Karpas-422 (cell line): ENCODE measurements at regions not wholly inside any gene's neighbourhood (a gene's known extent, or its start where the extent isn't known, plus 50 kb on each side); places are given as distances from the start of the nearest gene placed in this dataset.

ENCODE experiments used
- DNase-seq: peaks from one replicate; pipeline ENCODE4 v3.0.0-alpha.2; 2015
- H2AFZ ChIP-seq: fragments of 200-600 bp; sonication (generic); 2 replicates; pipeline ENCODE4 v1.6.1; 2014; ENCODE audit warnings: antibody characterized with exemption, low read length, mixed read lengths
- H3K27ac ChIP-seq: fragments of 200-600 bp; sonication (generic); 2 replicates; pipeline ENCODE4 v1.5.1; 2014; ENCODE audit warnings: mild to moderate bottlenecking, low read length, moderate library complexity
- H3K27me3 ChIP-seq: fragments of 200-600 bp; sonication (generic); 2 replicates; pipeline ENCODE4 v1.6.1; 2014; ENCODE audit warnings: low read length, mixed read lengths
- H3K36me3 ChIP-seq: fragments of 200-600 bp; sonication (generic); 2 replicates; pipeline ENCODE4 v1.6.1; 2014; ENCODE audit warnings: low read length, mixed read lengths; ENCODE audit not compliant: insufficient read depth
- H3K4me1 ChIP-seq: fragments of 200-600 bp; sonication (generic); 2 replicates; pipeline ENCODE4 v1.6.1; 2014; ENCODE audit warnings: mild to moderate bottlenecking, low read length, mixed read lengths
- H3K4me2 ChIP-seq: fragments of 200-600 bp; sonication (generic); 2 replicates; pipeline ENCODE4 v1.6.1; 2014; ENCODE audit warnings: low read length, low read depth, mild to moderate bottlenecking; ENCODE audit not compliant: poor library complexity, severe bottlenecking
- H3K4me3 ChIP-seq: fragments of 200-600 bp; sonication (generic); 2 replicates; pipeline ENCODE4 v1.5.1; 2014; ENCODE audit warnings: mild to moderate bottlenecking, antibody characterized with exemption, low read length, mixed read lengths
- H3K79me2 ChIP-seq: fragments of 200-600 bp; sonication (generic); 2 replicates; pipeline ENCODE4 v1.6.1; 2014; ENCODE audit warnings: mild to moderate bottlenecking, low read length, mixed read lengths
- H3K9ac ChIP-seq: fragments of 200-600 bp; sonication (generic); 2 replicates; pipeline ENCODE4 v1.6.0; 2014; ENCODE audit warnings: low read length
- H3K9me2 ChIP-seq: fragments of 200-600 bp; sonication (generic), shearing (Covaris generic); replicated peaks from 2 replicates; pipeline ENCODE4 v1.6.0; 2014; ENCODE audit warnings: mild to moderate bottlenecking, low read length, moderate library complexity; ENCODE audit not compliant: insufficient read depth
- H3K9me3 ChIP-seq: fragments of 300-700, 200-600 bp; sonication (generic); 2 replicates; pipeline ENCODE4 v1.6.1; 2014; ENCODE audit warnings: low read length, mixed read lengths
- H4K20me1 ChIP-seq: fragments of 200-600 bp; sonication (generic); 2 replicates; pipeline ENCODE4 v1.6.1; 2014; ENCODE audit warnings: mild to moderate bottlenecking, antibody characterized with exemption, low read length, low read depth; ENCODE audit not compliant: insufficient read depth

DNA sequence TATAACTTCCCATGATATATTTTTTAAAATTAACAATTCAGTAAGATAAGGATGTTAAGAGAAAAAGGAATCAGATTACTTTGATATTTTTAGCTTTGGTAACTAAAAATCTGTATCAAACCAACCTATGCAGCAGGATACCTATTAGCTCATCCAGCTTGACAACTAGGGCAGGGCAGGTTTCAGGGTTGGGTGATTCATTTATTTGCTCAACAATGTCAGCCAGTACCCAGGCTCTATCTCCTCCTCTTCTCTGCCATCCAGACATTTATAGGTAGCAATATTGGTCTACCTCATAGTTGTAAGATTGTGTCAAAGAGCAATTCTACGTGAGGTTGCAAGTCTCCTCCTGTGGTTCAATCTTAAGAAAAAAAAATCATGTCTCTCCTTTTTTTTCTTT, 421.9 kb downstream of the ANKRD50 start:
- Histone ChIP-seq H3K27me3 (no peaks in the 10 kb centered on the region), H3K36me3 (no peaks in the 10 kb centered on the region), H3K4me2 (no peak overlapping the region), H4K20me1 (no peaks in the 10 kb centered on the region), H3K4me1 (no peaks in the 10 kb centered on the region), H3K79me2 (no peaks in the 10 kb centered on the region), H3K4me3 (no peak overlapping the region), H3K27ac (no peak overlapping the region), H3K9me2 (no peaks in the 10 kb centered on the region), H3K9me3 (no peaks in the 10 kb centered on the region), H2AFZ (no peak overlapping the region), H3K9ac (no peak overlapping the region)
- no peak for DNase-seq

- Histone ChIP-seq H3K9me2 (peaks cover 5% of the 10 kb centered on the region; the same call in 1 of the 2 replicates), H3K4me2 (no peak overlapping the region), H3K79me2 (no peaks in the 10 kb centered on the region), H3K9me3 (peaks cover 3% of the 10 kb centered on the region; the same call in 1 of the 2 replicates), H4K20me1 (no peaks in the 10 kb centered on the region), H3K4me3 (no peak overlapping the region), H2AFZ (no peak overlapping the region), H3K27me3 (no peaks in the 10 kb centered on the region), H3K4me1 (no peaks in the 10 kb centered on the region), H3K36me3 (no peaks in the 10 kb centered on the region), H3K9ac (no peak overlapping the region), H3K27ac (no peak overlapping the region)
- no peak for DNase-seq
Measured at GRCh38 chr4:124295413-124295812, 417.1 kb downstream of the ANKRD50 start.

DNA sequence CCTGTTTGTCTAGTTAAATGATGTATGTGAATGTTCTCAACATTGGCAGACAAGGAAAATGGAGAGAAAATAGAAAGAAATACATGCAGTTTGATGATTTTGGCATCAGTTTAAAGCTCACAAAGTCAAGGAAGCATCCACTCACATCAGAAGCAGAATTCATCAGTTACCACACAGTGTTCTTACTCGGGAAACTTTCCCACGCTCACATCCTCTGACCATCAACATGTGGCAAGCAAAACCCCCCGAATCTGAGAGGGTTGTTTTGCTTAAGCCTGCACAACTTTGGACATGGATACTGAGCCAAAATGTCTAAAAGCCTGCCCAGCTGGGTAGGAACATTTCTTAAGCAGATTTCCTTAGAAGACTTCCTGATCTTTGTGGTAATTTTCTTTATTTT, 407.6 kb downstream of the ANKRD50 start:
- H3K4me2 ChIP-seq, result no peak overlapping the region
- H3K9ac ChIP-seq, result no peak overlapping the region
- H3K9me3 ChIP-seq, result no peaks in the 10 kb centered on the region
- H3K27ac ChIP-seq, result no peak overlapping the region
- no peaks in the 10 kb centered on the region for H3K36me3 ChIP-seq
- no peak overlapping the region for H2AFZ ChIP-seq
- no peaks in the 10 kb centered on the region for H3K27me3 ChIP-seq
- no peaks in the 10 kb centered on the region for H3K79me2 ChIP-seq
- no peak overlapping the region for H3K4me3 ChIP-seq
- DNase-seq, result no peak
- no peaks in the 10 kb centered on the region for H4K20me1 ChIP-seq
- no peaks in the 10 kb centered on the region for H3K4me1 ChIP-seq
- no peaks in the 10 kb centered on the region for H3K9me2 ChIP-seq

GRCh38 chr4:124306352-124306751, 406.2 kb downstream of the ANKRD50 start:
- Histone ChIP-seq H3K27me3 (no peaks in the 10 kb centered on the region), H3K36me3 (no peaks in the 10 kb centered on the region), H3K4me3 (no peak overlapping the region), H3K4me1 (no peaks in the 10 kb centered on the region), H2AFZ (no peak overlapping the region), H3K4me2 (no peak overlapping the region), H3K9me2 (no peaks in the 10 kb centered on the region), H4K20me1 (no peaks in the 10 kb centered on the region), H3K9me3 (no peaks in the 10 kb centered on the region; the same call in 1 of the 2 replicates), H3K27ac (no peak overlapping the region), H3K79me2 (no peaks in the 10 kb centered on the region), H3K9ac (no peak overlapping the region)
- no peak for DNase-seq

- Histone ChIP-seq H4K20me1 (no peaks in the 10 kb centered on the region), H3K9me2 (no peaks in the 10 kb centered on the region), H2AFZ (no peak overlapping the region), H3K27me3 (no peaks in the 10 kb centered on the region), H3K9ac (no peak overlapping the region), H3K4me3 (no peak overlapping the region), H3K27ac (no peak overlapping the region), H3K4me1 (no peaks in the 10 kb centered on the region), H3K79me2 (no peaks in the 10 kb centered on the region), H3K36me3 (no peaks in the 10 kb centered on the region), H3K4me2 (no peak overlapping the region), H3K9me3 (no peaks in the 10 kb centered on the region; the same call in 1 of the 2 replicates)
- no peak for DNase-seq
Measured at GRCh38 chr4:124307143-124307542, 405.4 kb downstream of the ANKRD50 start.

- no peaks in the 10 kb centered on the region for H3K79me2 ChIP-seq
- no peaks in the 10 kb centered on the region for H3K9me3 ChIP-seq
- no peak for DNase-seq
- no peak overlapping the region for H2AFZ ChIP-seq
- no peaks in the 10 kb centered on the region for H3K4me1 ChIP-seq
- H3K4me2 ChIP-seq, result no peak overlapping the region
- H3K4me3 ChIP-seq, result no peak overlapping the region
- no peak overlapping the region for H3K9ac ChIP-seq
- no peak overlapping the region for H3K27ac ChIP-seq
- H3K36me3 ChIP-seq, result no peaks in the 10 kb centered on the region
- H4K20me1 ChIP-seq, result no peaks in the 10 kb centered on the region
- H3K9me2 ChIP-seq, result no peaks in the 10 kb centered on the region
- H3K27me3 ChIP-seq, result no peaks in the 10 kb centered on the region
Measured at GRCh38 chr4:124318292-124318691, 394.2 kb downstream of the ANKRD50 start.

GRCh38 chr4:124321364-124321763, 391.2 kb downstream of the ANKRD50 start:
- Histone ChIP-seq H3K27ac (no peak overlapping the region), H3K79me2 (no peaks in the 10 kb centered on the region)

GRCh38 chr4:124322234-124323065, 390.1 kb downstream of the ANKRD50 start:
- H3K36me3 ChIP-seq, result no peaks in the 10 kb centered on the region

More at GRCh38 chr4:124321364-124321763, 391.2 kb downstream of the ANKRD50 start:
- Histone ChIP-seq H3K9ac (no peak overlapping the region), H3K9me3 (no peaks in the 10 kb centered on the region), H3K4me3 (no peak overlapping the region), H3K9me2 (no peaks in the 10 kb centered on the region), H3K4me2 (no peak overlapping the region), H3K36me3 (no peaks in the 10 kb centered on the region), H3K27me3 (no peaks in the 10 kb centered on the region), H4K20me1 (no peaks in the 10 kb centered on the region), H3K4me1 (no peaks in the 10 kb centered on the region), H2AFZ (no peak overlapping the region)
- DNase-seq, result no peak

More at GRCh38 chr4:124322234-124323065, 390.1 kb downstream of the ANKRD50 start:
- Histone ChIP-seq H3K9ac (no peak overlapping the region), H3K9me3 (no peaks in the 10 kb centered on the region), H3K27ac (no peak overlapping the region), H3K79me2 (no peaks in the 10 kb centered on the region), H4K20me1 (no peaks in the 10 kb centered on the region), H3K27me3 (no peaks in the 10 kb centered on the region), H3K4me2 (no peak overlapping the region), H2AFZ (no peak overlapping the region), H3K4me1 (no peaks in the 10 kb centered on the region), H3K9me2 (no peaks in the 10 kb centered on the region), H3K4me3 (no peak overlapping the region)
- DNase-seq, result peak; percentile 78
